Heart left ventricle (tissue), 13 donors: ENCODE measurements at regions not wholly inside any gene's neighbourhood (a gene's known extent, or its start where the extent isn't known, plus 50 kb on each side); places are given as distances from the start of the nearest gene placed in this dataset.

Experiments
- POLR2A ChIP-seq, 2 donors: fragments of 450-650 bp; IDR thresholded peaks; one replicate each; pipeline ENCODE4 v1.6.1; 2017; ENCODE audit warnings: antibody characterized with exemption in 2 of 2, mild to moderate bottlenecking in 2 of 2, moderate library complexity in 2 of 2
- TF ChIP-seq, protein P1 (sequence below), 12 donors: fragments of 200-600 bp; sonication (generic) in 4 of 12; IDR thresholded peaks; one replicate each; pipeline versions ENCODE4 v1.5.0 to v1.8.0; 2018 to 2022; ENCODE audit warnings: antibody characterized with exemption in 12 of 12, mild to moderate bottlenecking in 5 of 12
- donor health status: ischemic (EF 13 %, LVEDD 7.1; RV severe dilation, severe dysfunction).
- donor health status: DM: no; HTN: yes; CAD: no.
- donor health status: DM: no; HTN: no; CAD: no.
- donor health status: ischemic (EF 25% LVEDD 6.9; RV normal size, moderate dysfunction).
- donor health status: ischemic (EF 25% LVEDD 5.7; RV mildly dilated, moderate dysfunction).
- donor health status: ischemic (EF 35%, LVEDD 5.7; RV mildly dilated, moderate dysfunction).
- donor health status: nonischemic (EF 11% LVEDD 7.7; RV severe dilation, severe dysfunction).
- donor health status: DM: yes; HTN: yes; CAD: no.
- donor health status: PGD.
- donor health status: ischemic (EF 29% LVEDD 5.4; RV normal size, mild dysfunction).
- donor health status: nonischemic (EF 23%, LVEDD 6.1; RV moderate dilation, normal function).

GRCh38 chr1:112267929-112268328 lies 128.1 kb upstream of the CTTNBP2NL start:
- TF ChIP-seq, protein P1, sequence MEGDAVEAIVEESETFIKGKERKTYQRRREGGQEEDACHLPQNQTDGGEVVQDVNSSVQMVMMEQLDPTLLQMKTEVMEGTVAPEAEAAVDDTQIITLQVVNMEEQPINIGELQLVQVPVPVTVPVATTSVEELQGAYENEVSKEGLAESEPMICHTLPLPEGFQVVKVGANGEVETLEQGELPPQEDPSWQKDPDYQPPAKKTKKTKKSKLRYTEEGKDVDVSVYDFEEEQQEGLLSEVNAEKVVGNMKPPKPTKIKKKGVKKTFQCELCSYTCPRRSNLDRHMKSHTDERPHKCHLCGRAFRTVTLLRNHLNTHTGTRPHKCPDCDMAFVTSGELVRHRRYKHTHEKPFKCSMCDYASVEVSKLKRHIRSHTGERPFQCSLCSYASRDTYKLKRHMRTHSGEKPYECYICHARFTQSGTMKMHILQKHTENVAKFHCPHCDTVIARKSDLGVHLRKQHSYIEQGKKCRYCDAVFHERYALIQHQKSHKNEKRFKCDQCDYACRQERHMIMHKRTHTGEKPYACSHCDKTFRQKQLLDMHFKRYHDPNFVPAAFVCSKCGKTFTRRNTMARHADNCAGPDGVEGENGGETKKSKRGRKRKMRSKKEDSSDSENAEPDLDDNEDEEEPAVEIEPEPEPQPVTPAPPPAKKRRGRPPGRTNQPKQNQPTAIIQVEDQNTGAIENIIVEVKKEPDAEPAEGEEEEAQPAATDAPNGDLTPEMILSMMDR (IDR thresholded peaks at IDR 0.05) = no peak
- TF ChIP-seq POLR2A (IDR thresholded peaks at IDR 0.05) = no peak
